Transverse colon (tissue), 4 donors: ENCODE measurements at regions not wholly inside any gene's neighbourhood (a gene's known extent, or its start where the extent isn't known, plus 50 kb on each side); places are given as distances from the start of the nearest gene placed in this dataset.

ENCODE experiments used
- DNase-seq: peaks from one replicate; pipeline ENCODE4 v3.0.0-alpha.2; 2019
- H3K27ac ChIP-seq, 4 donors: fragments of 200-600 bp; sonication (generic); 2 replicates each; pipeline ENCODE4 v1.5.1; 2016 to 2018; ENCODE audit warnings: inconsistent platforms in 4 of 4
- H3K27me3 ChIP-seq: fragments of 200-600 bp; sonication (generic); 2 replicates; pipeline ENCODE4 v1.5.1; 2017; ENCODE audit warnings: inconsistent platforms
- H3K36me3 ChIP-seq, 4 donors: fragments of 200-600 bp; sonication (generic); 2 replicates each; pipeline ENCODE4 v1.5.1; 2017 to 2019; ENCODE audit warnings: inconsistent platforms in 4 of 4
- H3K4me1 ChIP-seq, 4 donors: fragments of 200-600 bp; sonication (generic); 2 replicates each; pipeline ENCODE4 v1.5.1; 2017 to 2020; ENCODE audit warnings: inconsistent platforms in 4 of 4
- H3K4me3 ChIP-seq, 4 donors: fragments of 200-600 bp; sonication (generic); 1 replicate in 1 of 4; 2 replicates in 3 of 4; pipeline versions ENCODE4 v1.5.1 to v1.6.1; 2017 to 2019; ENCODE audit warnings: inconsistent platforms in 4 of 4
- H3K9me3 ChIP-seq, 2 donors: fragments of 200-600 bp; sonication (generic); 2 replicates each; pipeline ENCODE4 v1.5.1; 2017 to 2019; ENCODE audit warnings: inconsistent platforms in 2 of 2
- CTCF ChIP-seq, 5 experiments: fragments of 200-600 bp in 3 of 5; fragments of 450-650 bp in 2 of 5; sonication (generic) in 3 of 5; IDR thresholded peaks; 1 replicate in 2 of 5; 2 replicates in 3 of 5; pipeline ENCODE4 v1.5.1; 2016 to 2017; ENCODE audit warnings: antibody characterized with exemption in 5 of 5, inconsistent platforms in 3 of 5, mild to moderate bottlenecking in 2 of 5, moderate library complexity in 1 of 5
- EP300 ChIP-seq: sonication (generic); formaldehyde crosslinking; IDR thresholded peaks from one replicate; pipeline ENCODE4 v1.6.1; 2017; ENCODE audit warnings: antibody characterized with exemption, low read depth
- POLR2A ChIP-seq: fragments of 450-650 bp; IDR thresholded peaks from one replicate; pipeline ENCODE4 v1.6.1; 2016; ENCODE audit warnings: antibody characterized with exemption, mild to moderate bottlenecking, moderate library complexity
- POLR2AphosphoS5 ChIP-seq, 3 donors: sonication (generic); formaldehyde crosslinking; IDR thresholded peaks; one replicate each; pipeline ENCODE4 v1.6.1; 2016; ENCODE audit warnings: antibody characterized with exemption in 3 of 3
- WGBS, 2 donors: methylation state at CpG; one replicate each; pipeline ENCODE4 v1.1.5; 2018; ENCODE audit warnings: low coverage in 1 of 2; 5-methylcytosine and 5-hydroxymethylcytosine counted together
- in situ Hi-C, 4 donors: fragments of 200-750 bp; cut with MboI; loops; one replicate each; pipeline versions ENCODE4 v1.15.0 to v1.15.1; 2017; ENCODE audit warnings: low sequenced_read_pairs in 3 of 4, low pct_ligation_motif_present in 1 of 4, low pct_unique_long_range_greater_than_20kb in 1 of 4
- intact Hi-C: fragments of 100-400 bp; cut with DNase I; formaldehyde crosslinking; loops from one replicate; pipeline ENCODE4 v1.15.1; 2023; ENCODE audit warnings: low total_unique reads

GRCh38 chr1:30033256-30034104 is 689.9 kb downstream of the MATN1 start:
- Histone ChIP-seq H3K4me1 (no peaks in the 10 kb centered on the region), H3K4me3 (no peak overlapping the region), H3K36me3 (no peaks in the 10 kb centered on the region), H3K9me3 (no peaks in the 10 kb centered on the region), H3K27ac (no peak overlapping the region), H3K27me3 (no peaks in the 10 kb centered on the region)
- WGBS, 2 donors, result 83 to 85% methylated on average over 1 to 8 of the region's 8 CpGs
- no peak for TF ChIP-seq CTCF (IDR thresholded peaks at IDR 0.05)
- no peak for TF ChIP-seq POLR2AphosphoS5 (IDR thresholded peaks at IDR 0.05)
- no peak for TF ChIP-seq POLR2A
- no peak for TF ChIP-seq EP300
- DNase-seq, result no peak
- in situ Hi-C loops (no loop called here), intact Hi-C loops (no loop called here)

- Histone ChIP-seq H3K4me1 (no peaks in the 10 kb centered on the region), H3K36me3 (no peaks in the 10 kb centered on the region), H3K9me3 (no peaks in the 10 kb centered on the region), H3K4me3 (no peak overlapping the region), H3K27me3 (no peaks in the 10 kb centered on the region), H3K27ac (no peak overlapping the region)
- in situ Hi-C loops, result no loop called here
- intact Hi-C loops, result no loop called here
- TF ChIP-seq EP300, result no peak
- TF ChIP-seq CTCF (IDR thresholded peaks at IDR 0.05), result no peak
- TF ChIP-seq POLR2AphosphoS5 (IDR thresholded peaks at IDR 0.05), result no peak
- TF ChIP-seq POLR2A, result no peak
- DNase-seq, result no peak
- 68 to 88% methylated on average over 1 of the region's 1 CpG for WGBS, 2 donors
Measured at GRCh38 chr1:30032302-30032701, 691.1 kb downstream of the MATN1 start.

- in situ Hi-C loops (no loop called here), intact Hi-C loops (no loop called here)
- TF ChIP-seq CTCF (IDR thresholded peaks at IDR 0.05) (no peak), POLR2A (no peak), POLR2AphosphoS5 (IDR thresholded peaks at IDR 0.05) (no peak), EP300 (no peak)
- H3K9me3 ChIP-seq, result no peaks in the 10 kb centered on the region
- no peak overlapping the region for H3K4me3 ChIP-seq
- 20 to 46% methylated on average over 1 of the region's 1 CpG for WGBS, 2 donors
- no peaks in the 10 kb centered on the region for H3K36me3 ChIP-seq
- no peaks in the 10 kb centered on the region for H3K4me1 ChIP-seq
- no peak for DNase-seq
- H3K27me3 ChIP-seq, result no peaks in the 10 kb centered on the region
- H3K27ac ChIP-seq, result no peak overlapping the region
Measured at GRCh38 chr1:30029677-30030076, 693.7 kb downstream of the MATN1 start.

GRCh38 chr1:30028939-30029338 is 694.4 kb downstream of the MATN1 start:
- 58% methylated on average over 3 of the region's 3 CpGs; no CpG with 5 or more reads in 1 of the 2 donors for WGBS, 2 donors
- Histone ChIP-seq H3K9me3 (no peaks in the 10 kb centered on the region), H3K4me3 (no peak overlapping the region), H3K27ac (no peak overlapping the region), H3K27me3 (no peaks in the 10 kb centered on the region), H3K4me1 (no peaks in the 10 kb centered on the region), H3K36me3 (no peaks in the 10 kb centered on the region)
- in situ Hi-C loops (no loop called here), intact Hi-C loops (no loop called here)
- no peak for DNase-seq
- no peak for TF ChIP-seq POLR2A
- TF ChIP-seq CTCF (IDR thresholded peaks at IDR 0.05), result no peak
- no peak for TF ChIP-seq EP300
- no peak for TF ChIP-seq POLR2AphosphoS5 (IDR thresholded peaks at IDR 0.05)
